ENCODE measurements at regions not wholly inside any gene's neighbourhood (a gene's known extent, or its start where the extent isn't known, plus 50 kb on each side); places are given as distances from the start of the nearest gene placed in this dataset.
"Not testable (repeated sequence)": the region's sequence is repeated elsewhere in the genome, so short reads cannot be mapped to it uniquely, and the experiment has no call there.

- H4K5ac ChIP-seq (ENCODE audit: insufficient read length, low read depth, low read length), result no peak overlapping the region
- no peak overlapping the region for H2AK5ac ChIP-seq (ENCODE audit: insufficient read length, low read length)
- H3K9me3 ChIP-seq (ENCODE audit: control insufficient read depth, low read depth, low read length), result no peaks in the 10 kb centered on the region
- H3K27ac Mint-ChIP-seq, result no peak overlapping the region
- H3K9ac ChIP-seq (ENCODE audit: extremely low read depth, insufficient read length, low read length), result no peak overlapping the region
- no peaks in the 10 kb centered on the region for H3K23me2 ChIP-seq (ENCODE audit: insufficient read length, low read depth, low read length, poor library complexity, severe bottlenecking)
- H3K27me3 ChIP-seq (ENCODE audit: insufficient read depth, low read length), result no peaks in the 10 kb centered on the region
- peaks cover 0 to 3% of the 10 kb centered on the region in 2 experiments; a peak in 1 of 5 replicates for H3K9me3 Mint-ChIP-seq
- no peak overlapping the region for H2BK15ac ChIP-seq (ENCODE audit: low read depth, low read length)
- no peaks in the 10 kb centered on the region for H3K27me3 Mint-ChIP-seq (ENCODE audit: low read depth)
- no peaks in the 10 kb centered on the region for H3K79me1 ChIP-seq (ENCODE audit: insufficient read depth, low read depth, low read length, poor library complexity, severe bottlenecking)
- H3K79me2 ChIP-seq (ENCODE audit: insufficient read depth, low read length), result no peaks in the 10 kb centered on the region
- no peak overlapping the region for H2BK20ac ChIP-seq (ENCODE audit: low read depth, low read length, poor library complexity, severe bottlenecking)
- H4K20me1 ChIP-seq (ENCODE audit: control insufficient read depth, insufficient read depth, insufficient read length), result no peaks in the 10 kb centered on the region
- no peak overlapping the region for H2BK120ac ChIP-seq (ENCODE audit: low read depth, low read length, poor library complexity, severe bottlenecking)
- no peak overlapping the region for H2AFZ ChIP-seq (ENCODE audit: low read length)
- no CpG with 5 or more reads among the region's 5 CpGs for WGBS (ENCODE audit: extremely low coverage, insufficient read length, low lambda C conversion rate)
- H2BK12ac ChIP-seq (ENCODE audit: insufficient read length, low read depth, low read length), result no peak overlapping the region
- DNase-seq, result no peak
- H3K4me1 ChIP-seq (ENCODE audit: insufficient read depth, low read length), result no peaks in the 10 kb centered on the region
- no peak overlapping the region for H3T11ph ChIP-seq (ENCODE audit: low read length)
- no peak overlapping the region for H3K4me3 Mint-ChIP-seq
- no peak overlapping the region for H3K4me2 ChIP-seq (ENCODE audit: insufficient read depth, insufficient read length, low read length)
- no peak overlapping the region for H4K8ac ChIP-seq (replicated peaks; ENCODE audit: insufficient read length, low read depth, low read length)
- H3K27ac ChIP-seq (ENCODE audit: insufficient read length, low read depth, low read length), result no peak overlapping the region
- no peak overlapping the region for H3K18ac ChIP-seq (ENCODE audit: insufficient read length, low read depth, low read length)
- H2BK5ac ChIP-seq (ENCODE audit: insufficient read length, low read length), result no peak overlapping the region
- H3K23ac ChIP-seq (ENCODE audit: insufficient read length, low read depth, low read length), result no peak overlapping the region
- H3K4me1 Mint-ChIP-seq, result no peaks in the 10 kb centered on the region
- H4K91ac ChIP-seq (ENCODE audit: insufficient read length, low read depth, low read length), result no peak overlapping the region
- no peak for TF ChIP-seq CTCF (conservative IDR thresholded peaks at IDR 0.05)
- no peak overlapping the region for H3K14ac ChIP-seq (ENCODE audit: insufficient read depth, low read length)
- no peak overlapping the region for H3K56ac ChIP-seq (ENCODE audit: insufficient read length, low read depth, low read length)
- peaks cover 58 to 90% (median 86%) of the 10 kb centered on the region in 3 experiments for H3K36me3 Mint-ChIP-seq (ENCODE audit: insufficient read depth in 1 of 3, low read depth in 3 of 3)
- no peak overlapping the region for H3K4ac ChIP-seq (ENCODE audit: low read depth, low read length)
Observed at GRCh38 chr9:97176206-97176605, 131.3 kb upstream of the CCDC180 start.

GRCh38 chr9:97168174-97168573, 129.2 kb upstream of the CTSV start:
- not testable (repeated sequence) for H2AFZ ChIP-seq (ENCODE audit: low read length); H3K27ac ChIP-seq (ENCODE audit: insufficient read length, low read depth, low read length)
- H3K36me3 Mint-ChIP-seq (ENCODE audit: insufficient read depth in 1 of 3, low read depth in 3 of 3), result peaks cover 23 to 67% (median 67%) of the 10 kb centered on the region in 3 experiments; a peak in 6 of 7 replicates

More at GRCh38 chr9:97168174-97168573, 129.2 kb upstream of the CTSV start:
- H3K9me3 ChIP-seq (ENCODE audit: control insufficient read depth, low read depth, low read length); H4K20me1 ChIP-seq (ENCODE audit: control insufficient read depth, insufficient read depth, insufficient read length); H3K4me3 Mint-ChIP-seq; H4K91ac ChIP-seq (ENCODE audit: insufficient read length, low read depth, low read length); H4K8ac ChIP-seq (replicated peaks; ENCODE audit: insufficient read length, low read depth, low read length); H3K23me2 ChIP-seq (ENCODE audit: insufficient read length, low read depth, low read length, poor library complexity, severe bottlenecking); H3K79me1 ChIP-seq (ENCODE audit: insufficient read depth, low read depth, low read length, poor library complexity, severe bottlenecking); H3K79me2 ChIP-seq (ENCODE audit: insufficient read depth, low read length); H3K9ac ChIP-seq (ENCODE audit: extremely low read depth, insufficient read length, low read length); H3K4ac ChIP-seq (ENCODE audit: low read depth, low read length); H2BK12ac ChIP-seq (ENCODE audit: insufficient read length, low read depth, low read length); H3K18ac ChIP-seq (ENCODE audit: insufficient read length, low read depth, low read length); H3K14ac ChIP-seq (ENCODE audit: insufficient read depth, low read length); H2BK120ac ChIP-seq (ENCODE audit: low read depth, low read length, poor library complexity, severe bottlenecking); H3K56ac ChIP-seq (ENCODE audit: insufficient read length, low read depth, low read length); H3K9me3 Mint-ChIP-seq; H2BK5ac ChIP-seq (ENCODE audit: insufficient read length, low read length); H3K27me3 ChIP-seq (ENCODE audit: insufficient read depth, low read length); H2BK20ac ChIP-seq (ENCODE audit: low read depth, low read length, poor library complexity, severe bottlenecking); H3K27me3 Mint-ChIP-seq (ENCODE audit: low read depth); H3T11ph ChIP-seq (ENCODE audit: low read length); H2BK15ac ChIP-seq (ENCODE audit: low read depth, low read length); H4K5ac ChIP-seq (ENCODE audit: insufficient read length, low read depth, low read length); H2AK5ac ChIP-seq (ENCODE audit: insufficient read length, low read length); H3K23ac ChIP-seq (ENCODE audit: insufficient read length, low read depth, low read length); H3K4me1 ChIP-seq (ENCODE audit: insufficient read depth, low read length); H3K4me2 ChIP-seq (ENCODE audit: insufficient read depth, insufficient read length, low read length): not testable (repeated sequence)
- peaks cover 20 to 22% of the 10 kb centered on the region in 2 experiments for H3K4me1 Mint-ChIP-seq
- peak overlapping the region; percentile 57 to 94 (median 92); a peak in 4 of 7 replicates for H3K27ac Mint-ChIP-seq
- peak; percentile 64 for DNase-seq

Data from H9 (cell line).